Gastrocnemius medialis (tissue), 4 donors: ENCODE measurements at regions not wholly inside any gene's neighbourhood (a gene's known extent, or its start where the extent isn't known, plus 50 kb on each side); places are given as distances from the start of the nearest gene placed in this dataset.
"Not testable (repeated sequence)": the region's sequence is repeated elsewhere in the genome, so short reads cannot be mapped to it uniquely, and the experiment has no call there.

Experiments
- ATAC-seq, 2 donors: fragments of 150-250 bp; one replicate each; pipeline ENCODE4 v1.9.1; 2016
- DNase-seq, 2 donors: peaks; one replicate each; pipeline ENCODE4 v3.0.0-alpha.2; 2019
- H3K27ac ChIP-seq, 4 donors: fragments of 200-600 bp; sonication (generic); 1 replicate in 1 of 4; 2 replicates in 3 of 4; pipeline ENCODE4 v1.5.1; 2016 to 2018; ENCODE audit warnings: mild to moderate bottlenecking in 2 of 4, moderate library complexity in 1 of 4
- H3K27me3 ChIP-seq, 3 donors: fragments of 200-600 bp; sonication (generic) in 2 of 3; 1 replicate in 1 of 3; 2 replicates in 2 of 3; pipeline versions ENCODE4 v1.5.1 to v1.6.0; 2016 to 2019; ENCODE audit warnings: mild to moderate bottlenecking in 1 of 3, moderate library complexity in 1 of 3
- H3K36me3 ChIP-seq, 2 donors: fragments of 200-600 bp; sonication (generic) in 1 of 2; one replicate each; pipeline ENCODE4 v1.5.1; 2017 to 2018
- H3K4me1 ChIP-seq, 2 donors: fragments of 200-600 bp; sonication (generic) in 1 of 2; one replicate each; pipeline ENCODE4 v1.5.1; 2016 to 2017; ENCODE audit warnings: mild to moderate bottlenecking in 2 of 2
- H3K4me3 ChIP-seq, 4 donors: fragments of 200-600 bp; sonication (generic) in 3 of 4; 1 replicate in 1 of 4; 2 replicates in 3 of 4; pipeline ENCODE4 v1.5.1; 2016 to 2019; ENCODE audit warnings: mild to moderate bottlenecking in 2 of 4
- H3K9me3 ChIP-seq, 3 donors: fragments of 200-600 bp; sonication (generic) in 2 of 3; 1 replicate in 1 of 3; 2 replicates in 2 of 3; pipeline ENCODE4 v1.5.1; 2016 to 2019
- CTCF ChIP-seq, 5 experiments: fragments of 450-650 bp in 3 of 5; fragments of 200-600 bp in 2 of 5; sonication (generic) in 2 of 5; IDR thresholded peaks in 4 of 5; conservative IDR thresholded peaks in 1 of 5; 1 replicate in 4 of 5; 2 replicates in 1 of 5; pipeline ENCODE4 v1.5.1; 2016 to 2019; ENCODE audit warnings: antibody characterized with exemption in 5 of 5, mild to moderate bottlenecking in 3 of 5, moderate library complexity in 3 of 5
- POLR2A ChIP-seq, 2 donors: fragments of 450-650 bp; IDR thresholded peaks; one replicate each; pipeline ENCODE4 v1.6.1; 2017; ENCODE audit warnings: antibody characterized with exemption in 2 of 2, mild to moderate bottlenecking in 2 of 2, moderate library complexity in 2 of 2
- in situ Hi-C, 4 donors: fragments of 200-750 bp; cut with MboI; loops; one replicate each; pipeline versions ENCODE4 v1.15.0 to v1.8.0; 2017; ENCODE audit warnings: low sequenced_read_pairs in 4 of 4
- intact Hi-C: fragments of 100-400 bp; cut with DNase I; formaldehyde crosslinking; loops from one replicate; pipeline ENCODE4 v1.15.1; 2023; ENCODE audit warnings: low total_unique reads

- no peaks in the 10 kb centered on the region for H3K36me3 ChIP-seq
- peaks cover 17 to 38% (median 37%) of the 10 kb centered on the region in 3 donors for H3K27me3 ChIP-seq
- H3K9me3 ChIP-seq, result no peaks in the 10 kb centered on the region
- intact Hi-C loops, result no loop called here
- no peak overlapping the region for H3K27ac ChIP-seq
- in situ Hi-C loops, result no loop called here
- DNase-seq (no peak), ATAC-seq (no peak)
- H3K4me1 ChIP-seq, result peaks cover 0 to 3% of the 10 kb centered on the region in 2 donors
- H3K4me3 ChIP-seq, result peak overlapping the region in 3 of 4 donors; percentile 24 to 40 (median 40)
- no peak for TF ChIP-seq CTCF (IDR thresholded peaks at IDR 0.05 in 4 of 5, conservative IDR thresholded peaks at IDR 0.05 in 1 of 5)
- TF ChIP-seq POLR2A (IDR thresholded peaks at IDR 0.05), result no peak
Measured at GRCh38 chr7:66505531-66506451, 122.9 kb upstream of the KCTD7 start.

- in situ Hi-C loops, intact Hi-C loops, ATAC-seq, H3K36me3 ChIP-seq, H3K27ac ChIP-seq, H3K9me3 ChIP-seq, H3K4me1 ChIP-seq: not testable (repeated sequence)
- Histone ChIP-seq H3K4me3 (peak overlapping the region in 1 of 4 donors; percentile 24), H3K27me3 (peaks cover 17 to 38% (median 38%) of the 10 kb centered on the region in 3 donors)
- DNase-seq, result peak in 1 of 2 donors; percentile 8
Measured at GRCh38 chr7:66506703-66507102, 122.0 kb upstream of the KCTD7 start.

- H3K4me3 ChIP-seq, result no peak overlapping the region
- H3K4me1 ChIP-seq, result peaks cover 0 to 3% of the 10 kb centered on the region in 2 donors
- in situ Hi-C loops (no loop called here), intact Hi-C loops (no loop called here)
- no peaks in the 10 kb centered on the region for H3K9me3 ChIP-seq
- no peak overlapping the region for H3K27ac ChIP-seq
- TF ChIP-seq CTCF (IDR thresholded peaks at IDR 0.05 in 4 of 5, conservative IDR thresholded peaks at IDR 0.05 in 1 of 5) (no peak), POLR2A (IDR thresholded peaks at IDR 0.05) (no peak)
- H3K27me3 ChIP-seq, result peaks cover 23 to 38% (median 38%) of the 10 kb centered on the region in 3 donors
- no peak for ATAC-seq
- no peaks in the 10 kb centered on the region for H3K36me3 ChIP-seq
- DNase-seq, result no peak
Measured at GRCh38 chr7:66507764-66508296, 120.9 kb upstream of the KCTD7 start.

GRCh38 chr7:66508431-66508830 lies 120.2 kb upstream of the KCTD7 start:
- Histone ChIP-seq H3K4me3 (no peak overlapping the region), H3K27me3 (peaks cover 23 to 38% (median 38%) of the 10 kb centered on the region in 3 donors), H3K36me3 (no peaks in the 10 kb centered on the region), H3K27ac (no peak overlapping the region), H3K4me1 (peaks cover 0 to 3% of the 10 kb centered on the region in 2 donors), H3K9me3 (no peaks in the 10 kb centered on the region)
- ATAC-seq (no peak), DNase-seq (no peak)
- TF ChIP-seq POLR2A (IDR thresholded peaks at IDR 0.05), result no peak
- no peak for TF ChIP-seq CTCF (IDR thresholded peaks at IDR 0.05 in 4 of 5, conservative IDR thresholded peaks at IDR 0.05 in 1 of 5)
- in situ Hi-C loops, result no loop called here
- intact Hi-C loops, result no loop called here

- Histone ChIP-seq H3K9me3 (no peaks in the 10 kb centered on the region), H3K27me3 (peaks cover 4 to 13% (median 6%) of the 10 kb centered on the region in 3 donors), H3K36me3 (no peaks in the 10 kb centered on the region), H3K4me1 (no peaks in the 10 kb centered on the region), H3K4me3 (no peak overlapping the region), H3K27ac (no peak overlapping the region)
- no peak for ATAC-seq
- TF ChIP-seq POLR2A (IDR thresholded peaks at IDR 0.05), result no peak
- intact Hi-C loops, result no loop called here
- in situ Hi-C loops, result no loop called here
- no peak for DNase-seq
Measured at GRCh38 chr7:66514050-66514449, 114.6 kb upstream of the KCTD7 start.
